Umbilical cord (tissue), 1 donor: ENCODE measurements at regions not wholly inside any gene's neighbourhood (a gene's known extent, or its start where the extent isn't known, plus 50 kb on each side); places are given as distances from the start of the nearest gene placed in this dataset.
"Not testable (repeated sequence)": the region's sequence is repeated elsewhere in the genome, so short reads cannot be mapped to it uniquely, and the experiment has no call there.

Experiments
- DNase-seq: peaks from one replicate; pipeline ENCODE4 v3.0.0-alpha.2; 2015; ENCODE audit warnings: low spot score

- DNase-seq, result no peak
Measured at GRCh38 chr9:108041551-108041950, 552.0 kb upstream of the KLF4 start.

GRCh38 chr9:108040783-108041182 is 551.2 kb upstream of the KLF4 start:
- DNase-seq, result no peak

GRCh38 chr9:108039493-108039892 is 549.9 kb upstream of the KLF4 start:
- DNase-seq, result no peak

GRCh38 chr9:108039012-108039411 is 549.4 kb upstream of the KLF4 start:
- no peak for DNase-seq

GRCh38 chr9:108035487-108035886 is 545.9 kb upstream of the KLF4 start:
- peak; percentile 52 for DNase-seq

GRCh38 chr9:108033976-108034964 is 544.7 kb upstream of the KLF4 start:
- no peak for DNase-seq

- not testable (repeated sequence) for DNase-seq
Measured at GRCh38 chr9:108032079-108032478, 542.5 kb upstream of the KLF4 start.

GRCh38 chr9:108031221-108031620 is 541.7 kb upstream of the KLF4 start:
- not testable (repeated sequence) for DNase-seq

GRCh38 chr9:108026718-108027117 is 537.1 kb upstream of the KLF4 start:
- DNase-seq, result not testable (repeated sequence)

GRCh38 chr9:108024604-108025003 is 535.0 kb upstream of the KLF4 start:
- DNase-seq, result no peak

- DNase-seq, result no peak
Measured at GRCh38 chr9:108022246-108022935, 532.8 kb upstream of the KLF4 start.

- no peak for DNase-seq
Measured at GRCh38 chr9:108021096-108021710, 531.6 kb upstream of the KLF4 start.

- DNase-seq, result no peak
Measured at GRCh38 chr9:108019821-108020220, 530.3 kb upstream of the KLF4 start.

GRCh38 chr9:108017671-108018070 is 528.1 kb upstream of the KLF4 start:
- no peak for DNase-seq

- DNase-seq, result peak; percentile 79
Measured at GRCh38 chr9:108016446-108016845, 526.9 kb upstream of the KLF4 start.

GRCh38 chr9:108015690-108016089 is 526.1 kb upstream of the KLF4 start:
- no peak for DNase-seq

- DNase-seq, result no peak
Measured at GRCh38 chr9:108014353-108014752, 524.8 kb upstream of the KLF4 start.

- no peak for DNase-seq
Measured at GRCh38 chr9:108012886-108013665, 523.5 kb upstream of the KLF4 start.

GRCh38 chr9:108012405-108012804 is 522.8 kb upstream of the KLF4 start:
- no peak for DNase-seq

- DNase-seq, result peak; percentile 90
Measured at GRCh38 chr9:108003526-108003925, 514.0 kb upstream of the KLF4 start.

GRCh38 chr9:108002371-108002956 is 512.9 kb upstream of the KLF4 start:
- DNase-seq, result peak; percentile 98
